ENCODE measurements at regions not wholly inside any gene's neighbourhood (a gene's known extent, or its start where the extent isn't known, plus 50 kb on each side); places are given as distances from the start of the nearest gene placed in this dataset.

- DNase-seq, result no peak
These were observed 278.3 kb downstream of the EIPR1 start for GRCh38 chr2:3099145-3099859.

DNA sequence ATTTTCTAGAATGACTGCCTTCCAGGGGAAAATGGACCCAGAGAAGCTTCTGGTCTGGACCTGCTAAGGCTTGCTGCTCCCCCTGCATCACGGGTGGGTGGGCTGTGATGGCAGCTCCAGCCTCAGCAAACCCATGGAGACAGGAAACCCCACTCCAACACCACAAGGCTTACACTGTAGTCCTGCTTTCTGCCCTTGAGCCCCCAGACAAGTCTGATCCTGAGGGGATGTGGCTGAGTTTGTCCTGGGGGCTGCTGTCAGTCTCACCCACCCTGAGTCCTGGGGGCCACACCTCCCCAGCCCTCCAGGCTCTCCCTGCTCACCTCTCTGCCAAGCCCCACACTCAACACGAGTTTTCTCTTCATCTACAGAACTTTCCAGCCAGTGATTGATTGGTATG lies 279.4 kb downstream of the EIPR1 start:
- DNase-seq, result no peak

GRCh38 chr2:3097804-3098203 lies 279.8 kb downstream of the EIPR1 start:
- no peak for DNase-seq

GRCh38 chr2:3094999-3095958 lies 282.3 kb downstream of the EIPR1 start:
- DNase-seq, result no peak

- DNase-seq, result no peak
These were observed 283.3 kb downstream of the EIPR1 start for GRCh38 chr2:3094318-3094717.

DNA sequence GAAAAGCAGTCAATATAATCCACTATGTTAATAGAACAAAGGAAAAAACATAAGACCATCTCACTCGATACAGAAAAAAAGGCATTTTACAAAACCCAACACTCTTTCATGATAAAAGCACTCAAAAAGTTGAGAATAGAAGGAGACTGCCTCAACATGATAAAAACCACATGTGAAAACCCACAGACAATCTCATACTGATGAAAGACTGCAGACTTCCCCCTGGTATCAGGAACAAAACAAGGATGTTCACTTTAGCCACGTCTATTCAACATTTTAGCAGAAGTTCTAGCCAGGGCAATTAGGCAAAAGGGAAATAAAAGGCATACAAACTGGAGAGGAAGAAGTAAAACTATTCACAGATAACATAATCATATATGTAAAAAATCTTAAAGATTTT lies 285.9 kb downstream of the EIPR1 start:
- no peak for DNase-seq

- no peak for DNase-seq
These were observed 294.9 kb downstream of the EIPR1 start for GRCh38 chr2:3082705-3083104.

DNA sequence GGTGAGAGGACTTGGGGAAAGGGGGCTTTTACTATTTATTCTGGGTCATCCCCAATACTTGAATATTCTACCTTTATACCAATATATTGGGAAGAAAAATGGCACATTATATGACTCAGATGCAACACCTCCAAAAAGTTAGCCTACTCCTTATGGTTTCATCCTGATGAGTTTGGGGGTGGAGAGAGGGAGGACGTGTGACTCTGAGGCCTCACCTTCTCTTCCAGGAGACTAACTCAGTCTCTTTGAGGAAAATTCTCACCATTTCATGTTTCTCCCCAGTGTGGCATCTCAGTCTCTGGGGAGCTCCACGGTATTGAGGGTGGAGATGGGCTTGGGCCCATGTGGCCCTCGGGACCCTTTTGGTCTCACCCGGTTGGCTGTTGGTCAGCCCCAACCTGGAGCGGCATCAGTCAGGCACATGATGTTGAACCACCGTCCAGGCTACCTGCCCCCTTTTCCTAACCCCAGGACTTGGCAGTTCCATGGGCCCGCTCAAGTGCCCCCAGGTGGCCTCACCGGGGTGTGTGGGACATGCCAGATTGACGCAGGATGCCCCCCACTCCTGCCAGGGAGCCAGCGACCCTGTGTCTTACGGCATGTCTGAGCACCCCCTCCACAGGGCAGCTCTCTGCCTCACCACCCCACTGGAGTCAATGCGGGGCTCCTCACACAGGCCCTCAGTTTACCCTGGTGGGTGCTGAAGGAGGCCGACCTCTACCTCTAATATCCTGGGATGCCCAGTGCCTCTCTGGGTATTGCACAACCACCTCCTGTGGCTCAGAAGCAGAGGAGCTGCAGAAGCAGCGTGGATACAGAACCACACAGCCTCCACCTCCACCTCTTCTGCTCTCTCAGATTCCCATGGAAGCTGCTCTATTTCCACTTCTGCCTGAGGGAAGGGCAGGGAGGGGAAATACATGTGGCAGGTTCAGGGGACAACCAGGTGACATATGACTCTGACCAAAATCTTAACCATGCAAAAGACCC lies 297.4 kb downstream of the EIPR1 start:
- DNase-seq, result no peak

- DNase-seq, result no peak
These were observed 298.2 kb downstream of the EIPR1 start for GRCh38 chr2:3079466-3079865.

GRCh38 chr2:3078684-3079083 lies 298.9 kb downstream of the EIPR1 start:
- no peak for DNase-seq

DNA sequence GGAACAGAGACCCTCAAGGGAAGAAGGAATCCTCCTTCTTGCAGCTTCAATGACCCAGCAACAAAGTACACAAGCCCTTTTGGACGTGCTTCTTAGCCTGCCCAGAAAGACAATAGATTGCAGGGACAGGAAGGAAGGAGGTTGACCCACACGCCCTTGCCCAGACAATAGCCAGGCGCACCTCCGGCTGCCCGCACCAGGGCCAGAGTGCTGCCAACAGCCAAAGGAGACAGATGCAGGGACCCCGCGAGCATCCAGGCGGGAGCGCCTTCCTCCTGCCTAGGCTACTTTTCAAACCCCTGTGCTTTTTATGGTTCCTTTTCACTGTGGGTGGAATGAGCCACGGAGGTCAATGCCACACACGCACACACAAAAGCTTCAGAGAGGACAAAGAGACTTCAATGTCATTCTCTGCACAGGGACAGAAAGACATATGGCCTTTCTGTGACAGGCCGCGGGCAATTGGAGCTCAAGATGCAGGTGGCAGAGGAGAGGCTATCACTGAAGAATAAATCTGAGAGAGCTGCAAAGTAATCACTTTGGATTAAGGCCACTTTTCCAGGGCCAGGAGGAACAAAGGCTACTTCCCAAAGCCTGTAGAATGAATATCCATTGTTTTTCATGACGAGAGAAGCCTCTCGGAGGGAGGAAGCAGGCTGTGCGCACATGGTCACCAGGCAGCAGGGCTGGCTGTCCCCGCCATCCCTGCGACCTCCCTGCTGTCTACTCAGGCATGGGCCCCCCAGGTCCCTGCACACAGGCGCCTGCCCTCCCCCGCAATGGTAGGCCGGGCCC lies 300.6 kb downstream of the EIPR1 start:
- DNase-seq, result no peak

DNA sequence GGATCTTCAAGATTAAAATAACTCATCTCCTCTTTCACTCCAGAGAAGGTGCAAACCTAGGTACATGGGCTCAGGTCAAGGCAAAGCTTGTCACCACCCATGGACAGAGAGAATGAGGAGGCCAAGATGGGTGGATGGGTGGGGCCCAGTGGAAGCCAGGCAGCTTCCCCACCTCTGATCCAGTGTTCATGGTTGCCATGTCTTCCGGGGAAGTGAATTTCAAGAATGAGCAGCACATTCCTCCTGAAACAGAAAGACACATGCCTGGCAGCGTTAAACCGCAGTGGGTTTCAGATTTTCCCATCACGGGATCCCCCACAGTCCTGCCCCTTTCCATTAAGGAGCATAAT lies 301.7 kb downstream of the EIPR1 start:
- DNase-seq, result no peak

DNA sequence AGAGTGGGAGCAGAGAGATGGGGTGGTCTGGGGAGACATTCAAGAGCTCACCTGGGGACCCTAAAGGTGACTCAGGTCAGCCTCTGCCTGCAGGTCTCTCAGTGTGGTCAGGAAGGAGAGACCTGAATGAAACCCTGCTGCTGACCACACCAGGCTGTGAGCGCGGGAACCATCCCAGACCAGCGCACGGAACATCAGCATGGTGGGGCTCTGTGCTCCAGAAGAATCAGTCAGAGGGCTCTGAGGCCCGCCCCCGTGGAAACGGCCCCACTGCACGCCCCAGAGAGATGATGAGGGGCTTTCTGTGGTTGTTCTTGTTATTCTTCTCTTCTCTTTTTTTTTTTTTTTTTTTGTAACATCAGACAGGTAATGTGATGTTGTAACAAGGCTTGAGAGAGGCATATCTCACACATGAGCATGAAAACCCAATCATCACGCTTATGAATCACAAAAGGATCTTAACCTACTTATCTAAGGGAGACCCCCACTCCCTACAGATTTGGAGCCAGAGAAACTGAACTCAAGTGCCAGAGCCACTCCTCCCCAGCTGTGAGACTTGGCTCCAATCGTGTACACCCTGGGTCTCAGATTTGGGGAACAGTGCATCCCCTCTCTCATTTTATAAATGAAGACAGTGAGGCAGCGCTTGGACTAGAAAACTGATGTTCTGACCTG lies 302.2 kb downstream of the EIPR1 start:
- DNase-seq, result no peak

DNA sequence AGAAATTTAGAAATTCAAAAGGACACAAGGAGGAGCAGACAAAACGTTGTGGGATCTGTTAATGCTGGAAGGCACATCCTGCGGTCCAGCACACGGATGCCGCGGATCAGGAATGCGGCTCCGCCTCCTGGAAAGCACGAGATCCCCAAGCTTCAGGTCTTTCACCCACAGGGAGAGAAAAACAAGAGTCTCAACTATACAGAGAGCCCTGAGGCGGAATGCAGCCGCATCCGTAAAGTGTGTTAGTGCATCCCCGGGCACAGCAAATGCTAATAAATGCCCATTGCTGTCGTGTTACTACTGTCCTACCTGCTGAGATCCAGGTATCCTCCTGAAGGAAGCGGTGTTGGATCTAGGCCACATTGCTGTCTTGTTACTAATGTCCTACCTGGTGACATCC lies 303.9 kb downstream of the EIPR1 start:
- DNase-seq, result no peak

DNA sequence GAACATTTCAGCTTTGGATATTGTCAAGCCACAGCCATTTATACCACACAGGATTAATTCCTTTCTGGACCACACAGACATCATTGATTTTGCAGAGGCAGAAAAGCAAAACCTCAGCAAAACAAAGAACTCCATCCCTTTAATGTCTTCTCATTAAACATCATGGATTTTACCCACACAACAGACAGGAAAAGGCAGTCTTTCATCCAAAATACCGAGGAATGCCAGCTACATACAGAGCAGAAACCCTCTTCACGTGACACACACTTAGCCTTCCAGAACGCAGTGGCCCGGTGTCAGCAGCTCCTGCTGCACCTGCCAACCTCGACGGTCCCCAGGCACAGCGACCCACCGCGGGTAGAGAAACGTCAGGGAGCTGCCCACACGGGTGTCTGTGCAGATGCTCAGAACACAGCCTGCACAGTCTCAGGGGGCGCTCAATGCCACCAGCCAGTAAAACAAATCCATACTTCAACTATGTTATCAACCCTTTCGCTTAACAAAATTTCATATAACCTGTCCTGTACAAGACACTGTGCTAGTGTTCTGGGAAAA lies 304.5 kb downstream of the EIPR1 start:
- no peak for DNase-seq

- no peak for DNase-seq
These were observed 305.8 kb downstream of the EIPR1 start for GRCh38 chr2:3071685-3072263.

DNA sequence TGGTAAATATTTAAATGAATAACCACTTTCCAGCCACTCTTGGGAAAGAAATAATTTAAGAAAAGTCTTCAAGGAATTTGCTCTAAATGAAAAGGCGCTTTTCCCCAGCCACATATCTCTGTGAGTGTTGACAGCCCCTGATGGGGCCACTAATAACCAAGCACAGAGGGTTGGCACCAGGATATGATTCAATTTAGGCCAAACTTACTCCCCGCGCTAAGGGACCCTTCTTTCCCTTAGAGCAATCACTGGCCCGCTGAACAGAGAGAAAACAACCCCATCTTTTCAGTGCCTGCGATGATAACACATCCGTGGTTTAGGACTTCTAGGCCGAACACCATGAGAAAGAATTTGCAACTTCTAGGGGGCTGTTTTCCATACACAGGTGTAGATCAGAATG lies 310.8 kb downstream of the EIPR1 start:
- no peak for DNase-seq

DNA sequence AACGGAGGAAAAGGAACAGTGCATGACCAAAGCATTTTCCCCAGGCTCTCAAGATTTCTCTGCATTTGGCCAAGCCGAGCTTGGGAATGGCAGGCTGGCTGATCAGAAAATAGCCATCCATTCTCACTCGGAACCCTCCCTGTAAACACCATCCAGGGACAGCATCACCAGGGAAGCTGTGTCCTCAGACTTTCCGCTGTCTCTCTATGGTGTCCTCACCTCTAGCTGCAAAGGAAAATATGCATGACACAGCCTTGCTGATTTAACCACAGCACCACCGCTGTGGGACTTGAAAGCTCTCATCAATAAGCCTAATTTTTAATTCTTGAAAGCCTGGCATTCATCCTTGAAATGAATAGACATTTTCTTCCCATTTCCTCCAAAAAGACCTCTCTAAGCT lies 311.7 kb downstream of the EIPR1 start:
- no peak for DNase-seq

- no peak for DNase-seq
These were observed 314.9 kb downstream of the EIPR1 start for GRCh38 chr2:3062476-3063260.

- DNase-seq, result no peak
These were observed 317.6 kb downstream of the EIPR1 start for GRCh38 chr2:3060049-3060448.
